ENCODE measurements at regions not wholly inside any gene's neighbourhood (a gene's known extent, or its start where the extent isn't known, plus 50 kb on each side); places are given as distances from the start of the nearest gene placed in this dataset.

DNA sequence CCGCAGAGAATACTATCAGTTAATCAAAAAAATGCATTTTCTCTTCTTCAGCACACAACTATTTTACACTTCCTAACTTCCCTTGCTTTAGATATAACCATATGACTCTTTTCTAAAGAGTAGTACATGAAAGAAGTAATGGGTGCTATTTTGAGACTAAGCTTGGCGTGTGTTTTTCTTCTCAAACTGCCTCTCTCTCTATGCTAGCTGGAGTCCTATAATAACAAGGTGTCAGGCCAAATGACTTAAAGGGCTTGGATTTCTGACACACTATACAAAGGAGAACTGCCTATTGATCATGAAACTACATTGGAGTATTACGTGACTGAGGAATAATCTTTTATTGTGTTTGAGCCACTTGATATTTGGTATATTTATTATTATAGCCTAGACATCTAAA lies 1330.1 kb upstream of the SPRY2 start:
- DNase-seq (ENCODE audit: low read depth): no peak

DNA sequence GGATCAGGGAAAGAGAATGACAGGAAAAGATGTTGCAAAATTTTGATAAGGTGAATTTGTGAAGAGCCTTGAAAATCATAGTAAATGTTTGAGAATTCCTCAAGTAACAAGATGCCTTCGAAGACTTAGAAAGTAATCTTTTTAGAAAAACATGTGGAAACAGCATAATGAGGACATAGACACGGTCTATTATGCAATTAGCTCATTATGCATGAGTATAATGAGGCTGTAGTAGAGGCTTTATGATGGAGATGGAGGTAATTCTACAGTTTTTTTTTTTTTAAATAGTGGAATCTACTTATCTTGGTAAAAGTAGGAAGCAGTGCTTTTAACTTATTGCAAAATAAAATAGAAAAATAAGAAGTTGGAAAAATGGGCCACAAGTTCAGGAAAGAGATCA lies 1329.1 kb upstream of the SPRY2 start:
- DNase-seq (ENCODE audit: low read depth): no peak

DNA sequence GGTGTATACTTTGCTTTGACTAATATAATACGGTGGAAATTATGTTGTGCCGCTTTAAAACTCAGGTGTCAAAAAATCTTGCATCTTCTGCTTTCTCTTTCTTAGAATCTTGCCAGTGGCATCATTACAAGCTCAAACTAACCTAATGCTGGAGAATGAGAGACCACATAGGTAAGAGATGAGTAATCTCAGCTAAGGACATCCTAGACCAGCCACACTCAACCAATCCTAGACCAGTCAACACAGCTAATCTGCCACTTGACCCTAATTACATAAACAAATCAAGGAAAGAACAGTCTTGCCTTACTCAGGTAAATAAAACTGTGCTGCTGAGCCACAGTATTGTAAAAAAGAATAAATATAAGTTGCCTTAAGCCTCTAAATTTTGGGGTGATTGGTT lies 1323.9 kb upstream of the SPRY2 start:
- no peak for DNase-seq (ENCODE audit: low read depth)

DNA sequence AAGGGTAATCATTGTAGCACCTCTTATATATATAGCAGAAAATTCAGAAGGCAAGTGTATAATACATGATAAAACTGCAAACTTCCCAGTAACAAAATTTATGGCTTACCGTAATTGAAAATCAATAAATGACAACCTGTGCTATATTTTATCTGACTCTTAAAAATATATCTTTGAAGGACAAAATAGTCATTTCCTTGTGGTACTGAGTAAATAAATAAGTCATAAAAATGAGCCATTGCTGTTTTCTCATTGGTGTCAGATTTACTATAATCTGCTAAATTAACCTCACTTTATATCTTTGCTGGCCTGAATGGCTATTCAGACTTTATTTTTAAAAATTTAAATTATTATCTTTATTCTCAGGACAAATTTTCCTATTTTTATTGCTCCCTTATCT lies 1319.1 kb upstream of the SPRY2 start:
- DNase-seq (ENCODE audit: low read depth): no peak

DNA sequence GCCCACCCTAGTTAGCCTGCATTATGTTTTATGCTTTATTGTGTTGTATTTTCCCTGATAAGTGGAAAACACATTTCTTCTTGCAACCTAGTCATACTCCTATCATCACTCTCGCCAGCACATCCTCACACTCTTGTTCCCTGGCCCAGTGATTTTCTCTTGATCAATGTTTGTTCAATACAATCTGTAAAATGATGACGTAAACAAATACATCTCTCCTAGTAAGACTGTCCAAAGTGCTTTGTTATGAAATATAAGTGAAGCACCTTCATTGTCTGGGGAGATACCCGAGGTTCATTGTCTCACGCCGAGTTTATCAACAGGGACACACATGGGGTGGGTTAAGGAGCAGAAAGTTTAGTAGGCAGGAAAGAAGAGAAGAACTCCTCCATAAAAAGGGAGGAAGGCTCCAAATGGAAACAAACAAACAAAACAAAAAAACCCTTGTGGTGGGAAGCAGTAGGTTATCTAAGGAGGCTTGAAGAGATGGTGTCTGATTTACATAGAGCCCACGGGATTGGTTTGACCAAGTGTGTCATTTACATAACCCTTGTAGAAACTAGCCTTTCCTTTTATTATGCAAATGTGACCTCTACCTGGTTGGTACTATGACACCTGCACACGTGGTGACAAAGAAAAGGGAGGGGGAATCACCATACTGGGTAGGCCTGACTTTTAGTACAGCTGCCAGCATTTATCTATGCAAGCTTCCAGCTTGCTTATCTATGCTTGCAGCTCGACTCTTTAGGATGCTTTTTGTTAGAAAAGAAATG lies 1317.9 kb upstream of the SPRY2 start:
- no peak for DNase-seq (ENCODE audit: low read depth)

DNA sequence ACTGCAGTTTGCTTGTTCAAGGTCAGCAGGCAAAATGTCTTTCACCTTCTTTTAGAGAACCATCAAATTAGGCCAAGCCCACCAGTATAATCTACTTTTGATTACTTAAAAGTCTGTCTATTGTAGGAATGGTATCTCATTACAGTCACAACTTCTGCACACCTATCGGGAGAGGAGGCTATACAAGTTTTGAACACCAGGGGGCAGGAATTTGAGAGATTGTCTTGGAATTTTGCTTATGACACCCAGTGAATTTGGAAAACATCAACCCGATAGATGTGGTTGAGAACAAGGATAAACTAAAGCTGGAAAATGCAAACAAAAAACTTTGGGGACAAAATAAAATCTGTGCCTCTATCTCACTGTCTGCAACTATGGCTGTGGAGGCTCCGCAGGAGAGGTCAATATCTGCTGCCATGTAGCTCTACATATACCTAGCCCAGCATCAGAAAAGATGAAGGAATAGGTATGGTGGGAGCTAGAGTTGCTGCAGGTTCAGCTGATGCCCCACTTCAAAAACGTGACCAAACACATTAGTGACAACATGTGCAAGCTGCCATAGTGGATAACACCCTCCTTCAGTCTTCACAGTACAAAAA lies 1299.2 kb upstream of the SPRY2 start:
- DNase-seq (ENCODE audit: low read depth): no peak

DNA sequence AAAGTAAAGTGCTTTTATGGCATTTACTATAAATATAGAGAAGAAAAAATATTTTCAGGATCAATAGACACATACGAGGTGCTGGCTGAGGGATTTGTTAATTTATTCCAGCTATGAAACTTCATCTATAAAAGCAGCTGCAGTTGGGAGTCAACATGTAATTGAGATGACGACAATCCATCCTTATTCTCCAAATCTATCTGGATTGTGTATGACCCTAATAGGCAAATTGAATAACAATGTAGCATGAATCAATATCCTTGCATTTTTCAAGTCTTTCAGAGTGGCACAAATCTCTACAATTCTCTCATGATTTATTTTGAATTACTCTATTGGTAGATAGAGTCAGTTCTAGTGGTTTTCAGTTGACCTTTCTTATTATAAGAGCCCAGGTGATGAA lies 1296.5 kb upstream of the SPRY2 start:
- no peak for DNase-seq (ENCODE audit: low read depth)

DNA sequence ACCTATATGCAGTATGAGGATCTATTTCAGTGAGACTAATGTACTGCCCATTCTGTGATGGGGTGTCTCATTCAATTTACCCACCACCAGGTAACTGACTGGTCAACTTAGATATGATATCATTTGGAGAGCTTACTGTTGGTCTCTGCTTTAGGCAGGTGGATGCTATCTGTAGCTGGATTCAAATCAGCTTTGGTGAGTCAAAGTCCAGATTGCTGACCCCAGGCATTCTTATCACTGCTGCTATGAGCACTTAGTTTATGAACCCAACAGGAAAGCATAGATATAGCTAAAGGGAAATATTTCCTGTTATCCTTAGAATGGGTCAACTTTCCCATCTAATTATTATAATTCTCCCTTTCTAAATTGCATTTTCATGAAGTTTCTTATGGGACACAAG lies 1295.2 kb upstream of the SPRY2 start:
- DNase-seq (ENCODE audit: low read depth): no peak

DNA sequence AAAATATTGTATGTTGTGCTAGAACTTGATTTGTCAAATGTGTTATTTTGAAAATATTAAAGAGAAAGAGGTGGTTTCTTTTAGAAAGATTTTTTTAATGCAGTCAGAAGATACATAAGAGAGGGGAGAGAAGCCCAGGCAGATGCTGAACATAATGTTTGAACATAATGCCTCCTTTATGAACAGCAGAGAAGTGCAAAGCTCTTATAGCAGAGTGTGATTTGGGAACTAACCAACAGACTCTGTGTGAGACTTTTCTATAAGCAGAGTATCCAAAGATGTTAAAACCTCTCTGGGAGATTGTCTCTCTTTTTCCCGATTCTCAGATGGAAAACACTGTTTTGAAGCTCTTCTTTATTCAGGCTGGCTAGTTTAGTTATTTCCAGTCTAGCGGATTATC lies 1274.1 kb upstream of the SPRY2 start:
- DNase-seq (ENCODE audit: low read depth): no peak

DNA sequence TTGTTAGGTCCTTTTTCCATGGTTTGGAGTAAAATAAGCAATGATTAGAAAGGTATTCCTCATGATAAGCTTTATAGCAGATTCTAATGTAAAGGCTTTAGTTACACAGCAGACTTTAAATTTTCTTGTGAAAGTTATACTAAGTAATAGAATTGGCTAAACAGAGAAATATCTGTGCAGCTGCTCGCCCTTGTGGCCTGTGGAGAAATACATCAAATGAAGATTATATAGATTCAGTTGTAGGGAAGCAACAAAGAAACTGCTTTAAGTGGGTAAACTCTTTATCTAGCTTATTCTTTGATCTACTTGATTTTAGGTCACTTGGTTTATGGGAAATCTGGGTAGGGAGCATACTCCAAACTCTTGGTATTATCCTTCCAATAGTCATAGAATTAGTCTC lies 1269.7 kb upstream of the SPRY2 start:
- DNase-seq (ENCODE audit: low read depth): no peak

DNA sequence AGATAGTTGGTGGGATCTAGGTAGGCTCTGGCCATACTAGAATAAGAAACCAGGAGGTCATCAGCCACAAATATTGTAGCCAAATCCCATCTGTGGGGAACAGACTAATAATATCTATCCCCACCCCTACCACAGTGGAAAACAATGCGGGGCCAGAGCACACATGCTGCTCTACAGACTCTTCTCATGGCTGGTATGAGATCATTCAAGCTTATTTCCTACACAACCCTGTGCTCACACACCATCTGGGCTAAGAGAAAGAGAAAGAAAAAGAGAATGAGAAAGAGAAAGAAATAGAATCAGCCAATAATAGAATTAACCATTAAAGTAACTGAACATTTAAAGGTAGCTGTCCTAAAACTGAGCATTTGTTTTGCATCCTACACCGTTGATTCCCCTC lies 1268.4 kb upstream of the SPRY2 start:
- no peak for DNase-seq (ENCODE audit: low read depth)

DNA sequence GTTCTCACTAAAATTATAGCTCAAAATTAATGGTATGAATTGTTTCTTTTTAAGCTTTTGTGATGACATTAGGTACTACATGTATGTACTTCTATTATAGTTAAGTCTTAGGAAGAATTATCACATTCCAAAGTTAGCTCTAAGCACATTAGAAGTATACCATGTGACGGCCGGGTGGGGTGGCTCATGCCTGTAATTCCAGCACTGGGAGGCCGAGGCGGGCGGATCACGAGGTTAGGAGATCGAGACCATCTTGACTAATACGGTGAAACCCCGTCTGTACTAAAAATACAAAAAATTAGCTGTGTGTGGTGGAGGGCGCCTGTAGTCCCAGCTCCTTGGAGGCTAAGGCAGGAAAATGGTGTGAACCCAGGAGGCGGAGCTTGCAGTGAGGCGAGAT lies 1265.1 kb upstream of the SPRY2 start:
- no peak for DNase-seq (ENCODE audit: low read depth)

DNA sequence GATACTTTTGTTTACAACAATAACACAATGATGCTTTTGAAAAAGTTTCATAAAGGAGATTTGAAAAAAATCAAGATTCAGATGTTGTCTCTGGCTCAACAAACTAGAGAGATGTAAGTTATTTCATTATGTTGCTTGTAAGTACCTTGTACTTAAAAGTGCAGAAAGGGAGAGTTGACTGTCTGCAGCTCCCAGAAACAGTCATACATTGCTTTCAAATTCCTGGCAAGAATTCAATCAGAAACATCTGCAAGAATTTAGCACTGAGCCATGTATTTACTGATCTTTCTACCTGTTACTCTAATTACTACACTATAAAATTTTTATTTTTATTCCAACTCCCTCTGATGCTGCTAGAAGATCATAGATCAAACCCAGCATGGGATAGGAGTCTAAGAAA lies 1261.3 kb upstream of the SPRY2 start:
- peak; percentile 6 for DNase-seq (ENCODE audit: low read depth)

DNA sequence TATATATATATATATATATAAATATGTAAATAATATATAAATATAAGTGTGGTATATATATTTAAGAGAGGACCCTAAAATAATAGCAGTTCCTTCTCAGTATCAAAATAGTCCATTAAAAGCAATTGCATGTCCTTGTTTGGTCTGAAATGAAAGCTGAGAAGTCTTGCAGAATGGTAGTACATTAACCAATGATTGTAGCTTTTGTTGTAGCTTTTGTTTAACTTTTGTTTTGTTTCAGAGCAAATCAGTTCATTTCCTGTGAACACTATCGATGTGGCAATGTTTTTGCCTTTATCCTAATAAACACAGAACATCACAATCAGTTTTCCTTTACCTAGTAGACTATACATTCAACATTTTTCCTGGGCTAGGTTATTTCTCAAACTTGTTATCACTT lies 1256.2 kb upstream of the SPRY2 start:
- no peak for DNase-seq (ENCODE audit: low read depth)

DNA sequence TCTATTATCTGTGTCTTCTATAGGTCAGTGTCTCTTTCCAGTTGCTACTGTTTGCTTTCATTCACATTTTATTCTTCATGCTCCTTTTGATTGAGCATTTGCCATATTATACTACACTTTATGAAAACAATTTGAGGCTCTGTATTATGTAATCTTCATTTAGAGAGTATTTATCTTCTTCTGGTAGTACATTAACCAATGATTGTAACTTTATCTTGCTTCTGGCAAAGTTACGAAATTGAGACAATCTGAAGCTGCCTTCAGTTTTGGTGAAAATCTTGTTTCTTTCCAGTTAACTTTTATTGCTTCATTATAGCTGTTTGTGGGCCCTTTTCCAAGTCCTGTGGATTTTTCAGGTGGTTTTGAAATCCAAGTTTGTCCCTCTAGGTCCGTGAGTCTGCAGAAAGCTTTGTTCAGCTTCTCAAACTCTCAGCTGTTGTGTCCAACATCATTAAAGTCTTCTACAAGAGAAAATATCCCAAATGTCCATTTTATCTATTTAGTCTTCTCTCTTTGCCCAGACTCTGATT lies 1255.4 kb upstream of the SPRY2 start:
- DNase-seq (ENCODE audit: low read depth): no peak

DNA sequence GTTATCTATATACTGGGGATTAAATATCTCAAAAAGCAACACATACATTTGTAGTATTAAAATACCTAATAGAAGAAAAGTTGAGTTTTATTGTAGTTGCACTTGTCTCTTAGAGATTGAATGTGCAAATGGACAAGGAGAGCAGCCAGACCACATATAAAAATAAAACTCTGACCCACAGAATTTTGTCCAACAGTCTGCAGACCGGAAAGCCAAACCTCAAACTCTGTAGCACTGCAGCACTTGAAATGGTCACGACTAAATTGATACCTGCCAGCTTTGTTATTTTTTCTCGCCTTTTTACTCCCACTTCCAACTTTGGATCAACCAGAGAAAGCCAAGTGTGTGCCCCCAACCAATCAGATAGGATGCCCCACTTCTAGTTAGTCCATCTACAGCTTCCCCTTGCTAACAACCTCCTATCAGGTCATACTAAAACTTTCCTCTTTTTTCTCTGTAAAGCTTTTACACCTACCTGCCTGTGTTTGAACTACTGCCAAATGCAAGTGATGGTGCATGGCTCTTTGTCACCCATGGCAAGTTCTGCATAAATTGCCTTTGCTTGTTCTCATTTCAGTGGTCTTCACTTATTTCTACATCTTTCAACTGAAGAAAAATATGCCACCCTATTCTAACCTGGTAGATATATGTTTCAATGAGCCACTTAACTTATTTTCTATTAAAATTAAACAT lies 1250.7 kb upstream of the SPRY2 start:
- no peak for DNase-seq (ENCODE audit: low read depth)

DNA sequence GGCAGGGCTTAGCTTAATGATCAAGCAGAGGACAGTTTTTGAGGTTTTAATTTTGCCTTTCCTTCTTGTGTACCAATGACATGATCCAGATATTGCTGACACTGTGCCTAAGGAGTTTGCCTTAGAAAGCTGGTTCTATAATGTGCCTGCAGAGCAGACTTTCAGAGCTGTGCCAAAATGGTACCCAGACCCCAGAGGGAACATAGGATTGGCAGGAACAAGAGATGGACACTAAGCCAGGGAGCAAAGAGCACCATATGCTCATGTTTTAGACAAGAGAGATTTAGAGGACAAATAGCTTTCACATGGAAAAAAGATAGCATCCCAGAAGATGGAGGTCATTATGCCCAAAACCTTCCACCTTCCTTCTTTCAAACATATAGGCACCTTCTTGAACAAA lies 1241.5 kb upstream of the SPRY2 start:
- DNase-seq (ENCODE audit: low read depth): no peak

DNA sequence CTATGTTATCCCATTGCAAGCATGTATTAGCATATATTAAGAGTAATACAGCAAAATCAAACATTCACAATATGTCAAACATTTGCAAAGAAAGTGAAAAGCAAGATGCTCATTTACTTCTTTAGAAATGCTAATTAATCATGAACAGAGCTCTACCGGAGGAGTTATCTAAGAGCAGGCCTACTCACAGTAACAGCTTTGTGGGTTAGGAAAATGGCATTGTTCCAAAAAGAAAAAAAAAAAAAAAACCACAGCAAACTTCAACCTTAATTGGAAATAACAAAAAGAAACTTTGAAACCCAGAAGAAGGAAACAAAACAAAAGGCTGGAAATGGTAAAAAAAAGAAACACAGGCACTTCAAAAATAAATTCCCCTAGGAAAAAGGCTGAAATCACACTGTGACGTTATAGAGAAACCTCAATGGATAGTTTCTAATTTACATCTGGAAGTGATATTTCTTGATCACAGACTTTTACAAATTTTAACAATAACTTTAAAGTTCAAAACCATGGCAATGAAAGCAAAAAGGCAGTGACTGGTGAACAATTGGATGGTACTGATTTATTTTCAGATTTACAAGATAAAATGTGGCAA lies 1236.8 kb upstream of the SPRY2 start:
- DNase-seq (ENCODE audit: low read depth): no peak

DNA sequence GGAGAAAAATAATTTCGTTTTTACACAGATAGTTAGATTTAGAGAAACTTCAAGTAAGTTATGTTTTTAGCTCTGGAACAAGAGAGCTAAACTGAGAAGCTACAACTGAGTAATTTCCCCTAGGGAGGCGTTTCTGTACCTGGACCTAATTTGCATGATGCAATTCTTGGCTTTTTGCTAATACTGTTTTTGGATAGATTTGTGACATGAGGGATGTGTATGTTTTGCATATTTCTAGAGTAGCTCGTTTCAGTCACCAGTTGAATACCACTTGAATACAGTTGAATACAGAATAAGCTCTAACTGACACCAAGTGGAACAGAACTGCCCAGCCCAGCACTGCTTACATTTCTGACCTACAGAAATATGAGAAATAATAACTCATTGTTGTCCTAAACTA lies 1227.9 kb upstream of the SPRY2 start:
- DNase-seq (ENCODE audit: low read depth): no peak

DNA sequence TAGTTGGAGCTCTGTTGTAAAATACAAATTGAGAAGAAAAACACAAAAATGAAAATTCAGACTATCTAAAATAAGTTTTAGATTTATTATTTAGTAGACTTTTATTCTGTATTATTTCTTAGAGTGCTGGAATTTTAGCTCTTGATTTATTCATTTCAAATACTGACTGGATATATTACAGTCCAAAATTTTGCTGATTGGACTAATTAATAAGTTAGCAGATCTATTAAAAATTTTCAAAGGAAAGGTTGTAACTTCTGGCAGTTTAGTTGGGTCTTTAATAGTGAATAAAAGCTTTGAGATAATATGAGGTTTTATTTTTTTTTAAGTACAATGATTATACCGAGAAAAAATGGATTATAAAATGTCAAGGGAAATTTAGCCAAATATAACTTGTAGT lies 1224.9 kb upstream of the SPRY2 start:
- DNase-seq (ENCODE audit: low read depth): no peak

DNA sequence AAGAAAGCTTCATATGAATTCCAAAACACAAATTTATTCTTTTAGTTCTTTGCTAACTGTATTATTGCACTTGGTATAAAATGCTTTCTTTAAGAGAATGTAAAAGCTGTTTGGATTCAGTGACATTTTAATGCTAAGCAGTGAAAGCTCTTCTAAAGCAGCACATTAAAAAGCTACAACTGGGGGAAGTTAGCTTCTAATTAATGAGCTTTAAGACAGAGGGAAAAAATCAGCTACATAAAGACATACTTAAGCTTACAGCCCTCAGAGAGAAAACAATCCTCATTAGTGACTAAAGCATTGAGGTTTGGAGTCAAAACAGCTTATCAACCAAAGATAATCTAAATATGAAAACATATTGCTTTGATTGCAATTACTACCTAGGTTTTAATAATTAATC lies 1222.2 kb upstream of the SPRY2 start:
- no peak for DNase-seq (ENCODE audit: low read depth)

DNA sequence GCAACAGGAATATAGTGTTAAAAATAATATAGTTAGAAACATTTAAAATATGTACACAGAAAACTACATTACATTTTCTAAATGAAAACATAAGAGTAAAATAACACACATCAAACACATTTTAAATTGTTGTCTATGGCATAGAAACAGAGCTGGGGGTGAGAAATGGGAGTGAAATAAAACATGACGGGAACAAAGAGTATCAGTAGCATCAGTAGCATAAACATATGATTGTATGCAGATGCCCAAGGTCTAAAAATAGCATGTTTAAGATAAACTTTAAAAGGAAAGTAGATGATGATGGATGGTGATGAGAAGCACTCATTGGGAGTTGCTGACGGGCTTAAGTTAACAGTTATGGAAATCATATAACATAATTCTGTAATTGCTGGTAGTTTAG lies 1221.7 kb upstream of the SPRY2 start:
- no peak for DNase-seq (ENCODE audit: low read depth)

DNA sequence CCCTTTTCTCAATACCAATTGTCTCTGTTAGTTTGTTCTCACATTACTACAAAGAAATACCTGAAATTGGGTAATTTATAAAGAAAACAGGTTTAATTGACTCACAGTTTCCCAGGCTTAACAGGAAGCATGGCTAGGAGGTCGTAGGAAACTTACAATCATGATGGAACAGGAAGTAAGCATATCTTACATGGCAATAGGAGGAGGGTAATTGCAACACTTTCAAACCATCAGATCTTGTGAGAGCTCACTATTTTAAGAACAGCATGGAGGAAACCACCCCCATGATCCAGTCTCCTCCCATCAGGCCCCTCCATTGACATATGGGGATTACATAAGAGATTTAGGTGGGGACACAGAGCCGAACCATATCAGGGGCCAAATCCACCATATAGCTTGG lies 1210.1 kb upstream of the SPRY2 start:
- DNase-seq (ENCODE audit: low read depth): no peak
